Stimulated activated CD4-positive, alpha-beta T cell treated with anti-CD3 and anti-CD28 coated beads, Interleukin-15, amount 100 ng/mL, for 24 hours (primary cell): ENCODE measurements at regions not wholly inside any gene's neighbourhood (a gene's known extent, or its start where the extent isn't known, plus 50 kb on each side); places are given as distances from the start of the nearest gene placed in this dataset.

Experiments
- DNase-seq: peaks from one replicate; pipeline ENCODE4 v3.0.0-alpha.2; 2020

- no peak for DNase-seq
These were observed 186.6 kb downstream of the MBOAT1 start for GRCh38 chr6:20025681-20026080.

- no peak for DNase-seq
These were observed 184.1 kb downstream of the MBOAT1 start for GRCh38 chr6:20028143-20028542.

GRCh38 chr6:20028562-20028961 lies 183.7 kb downstream of the MBOAT1 start:
- no peak for DNase-seq

- DNase-seq, result no peak
These were observed 182.3 kb downstream of the MBOAT1 start for GRCh38 chr6:20029979-20030378.

GRCh38 chr6:20031342-20031741 lies 180.9 kb downstream of the MBOAT1 start:
- no peak for DNase-seq

- no peak for DNase-seq
These were observed 178.4 kb downstream of the MBOAT1 start for GRCh38 chr6:20033697-20034407.

GRCh38 chr6:20034408-20034769 lies 177.9 kb downstream of the MBOAT1 start:
- DNase-seq, result no peak

- DNase-seq, result no peak
These were observed 176.1 kb downstream of the MBOAT1 start for GRCh38 chr6:20036141-20036677.

- no peak for DNase-seq
These were observed 173.7 kb downstream of the MBOAT1 start for GRCh38 chr6:20038410-20039204.

GRCh38 chr6:20044883-20045282 lies 167.4 kb downstream of the MBOAT1 start:
- no peak for DNase-seq
